Gastroesophageal sphincter (tissue), 3 donors: ENCODE measurements at regions not wholly inside any gene's neighbourhood (a gene's known extent, or its start where the extent isn't known, plus 50 kb on each side); places are given as distances from the start of the nearest gene placed in this dataset.

Experiments
- EP300 ChIP-seq: sonication (generic); formaldehyde crosslinking; IDR thresholded peaks from one replicate; pipeline ENCODE4 v1.6.1; 2017; ENCODE audit warnings: antibody characterized with exemption, mild to moderate bottlenecking
- POLR2AphosphoS5 ChIP-seq: sonication (generic); formaldehyde crosslinking; IDR thresholded peaks from one replicate; pipeline ENCODE4 v1.6.1; 2017; ENCODE audit warnings: antibody characterized with exemption
- TF ChIP-seq, protein P1 (sequence below), 4 experiments: fragments of 200-600 bp in 2 of 4; fragments of 450-650 bp in 2 of 4; sonication (generic) in 1 of 4; IDR thresholded peaks; one replicate each; pipeline ENCODE4 v1.5.1; 2017 to 2019; ENCODE audit warnings: antibody characterized with exemption in 4 of 4, mild to moderate bottlenecking in 2 of 4, moderate library complexity in 2 of 4

DNA sequence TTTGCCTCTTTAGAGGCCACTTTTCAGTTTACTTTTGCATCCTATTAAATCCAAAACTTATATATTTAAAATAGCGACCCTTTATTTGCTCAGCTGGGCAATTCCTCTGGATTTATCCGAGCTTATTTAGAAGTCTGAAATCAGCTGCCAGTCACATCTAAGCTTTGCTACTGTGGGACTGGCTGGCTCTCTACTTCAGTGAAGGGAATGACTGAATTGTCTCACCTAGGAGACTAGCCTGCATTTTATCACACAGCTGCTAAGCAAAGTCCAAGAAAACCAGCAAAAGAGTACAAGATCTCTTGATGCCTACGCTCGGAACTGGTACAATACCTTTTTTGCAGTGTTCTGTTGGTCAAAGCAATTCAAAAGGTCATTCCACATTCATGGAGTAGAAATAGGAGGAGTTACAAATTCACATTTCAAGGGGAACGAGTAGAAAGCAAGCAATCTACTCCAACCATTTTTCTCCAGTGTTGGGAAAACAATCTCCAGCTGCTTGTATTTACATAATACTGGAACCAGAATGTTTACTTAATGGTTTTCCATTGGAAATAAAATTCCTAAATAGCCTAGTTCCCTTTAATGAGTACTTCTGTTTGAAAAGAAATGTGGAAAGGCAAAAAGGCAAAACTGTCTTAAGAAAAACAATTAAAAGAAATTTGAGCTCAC lies 160.2 kb downstream of the MAGEB5 start:
- TF ChIP-seq, protein P1, sequence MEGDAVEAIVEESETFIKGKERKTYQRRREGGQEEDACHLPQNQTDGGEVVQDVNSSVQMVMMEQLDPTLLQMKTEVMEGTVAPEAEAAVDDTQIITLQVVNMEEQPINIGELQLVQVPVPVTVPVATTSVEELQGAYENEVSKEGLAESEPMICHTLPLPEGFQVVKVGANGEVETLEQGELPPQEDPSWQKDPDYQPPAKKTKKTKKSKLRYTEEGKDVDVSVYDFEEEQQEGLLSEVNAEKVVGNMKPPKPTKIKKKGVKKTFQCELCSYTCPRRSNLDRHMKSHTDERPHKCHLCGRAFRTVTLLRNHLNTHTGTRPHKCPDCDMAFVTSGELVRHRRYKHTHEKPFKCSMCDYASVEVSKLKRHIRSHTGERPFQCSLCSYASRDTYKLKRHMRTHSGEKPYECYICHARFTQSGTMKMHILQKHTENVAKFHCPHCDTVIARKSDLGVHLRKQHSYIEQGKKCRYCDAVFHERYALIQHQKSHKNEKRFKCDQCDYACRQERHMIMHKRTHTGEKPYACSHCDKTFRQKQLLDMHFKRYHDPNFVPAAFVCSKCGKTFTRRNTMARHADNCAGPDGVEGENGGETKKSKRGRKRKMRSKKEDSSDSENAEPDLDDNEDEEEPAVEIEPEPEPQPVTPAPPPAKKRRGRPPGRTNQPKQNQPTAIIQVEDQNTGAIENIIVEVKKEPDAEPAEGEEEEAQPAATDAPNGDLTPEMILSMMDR (IDR thresholded peaks at IDR 0.05), result no peak
- TF ChIP-seq POLR2AphosphoS5 (no peak), EP300 (no peak)
